T-helper 2 cell treated with Interferon-gamma antibody and Interleukin-4, amounts not matched to agents 5 μg/mL and 100 μg/mL, for 36 hours (primary cell): ENCODE measurements at regions not wholly inside any gene's neighbourhood (a gene's known extent, or its start where the extent isn't known, plus 50 kb on each side); places are given as distances from the start of the nearest gene placed in this dataset.

Source experiments
- DNase-seq: peaks from one replicate; pipeline ENCODE4 v3.0.0; 2021; ENCODE audit warnings: low spot score
- H3K27ac Mint-ChIP-seq: one replicate; pipeline ENCODE4 v1.8.0; 2021; ENCODE audit warnings: mild to moderate bottlenecking, mixed read lengths
- H3K27me3 Mint-ChIP-seq: one replicate; pipeline ENCODE4 v1.8.0; 2021; ENCODE audit warnings: low read depth, mixed read lengths
- H3K36me3 Mint-ChIP-seq: one replicate; pipeline ENCODE4 v1.8.0; 2021; ENCODE audit warnings: low read depth, mixed read lengths
- H3K4me1 Mint-ChIP-seq: one replicate; pipeline ENCODE4 v1.8.0; 2021; ENCODE audit warnings: low read depth, mixed read lengths
- H3K4me3 Mint-ChIP-seq: one replicate; pipeline ENCODE4 v1.8.0; 2022; ENCODE audit warnings: mild to moderate bottlenecking, moderate library complexity, mixed read lengths
- H3K9me3 Mint-ChIP-seq: one replicate; pipeline ENCODE4 v1.8.0; 2021; ENCODE audit warnings: mixed read lengths

DNA sequence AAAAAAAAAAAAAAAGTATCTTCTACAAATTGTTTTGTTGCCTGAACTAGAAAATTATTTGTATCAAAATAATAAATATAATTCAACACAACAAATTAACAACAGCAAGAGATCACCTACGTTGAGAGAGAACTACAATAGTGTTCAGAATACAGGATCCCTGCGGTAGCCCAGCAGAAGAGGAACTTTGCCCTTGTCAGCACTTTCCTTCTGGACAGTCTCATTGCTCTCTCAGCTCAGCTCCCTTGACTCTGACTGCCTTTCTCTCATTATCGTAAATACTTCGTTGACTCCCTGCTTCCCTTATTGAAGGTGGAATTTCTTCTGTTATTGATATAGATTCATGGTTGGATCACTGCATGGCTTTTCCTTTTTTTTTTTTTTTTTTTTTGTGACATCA, 469.5 kb upstream of the VSTM2A start:
- H3K4me1 Mint-ChIP-seq, result no peaks in the 10 kb centered on the region
- no peak overlapping the region for H3K4me3 Mint-ChIP-seq
- H3K27me3 Mint-ChIP-seq, result no peaks in the 10 kb centered on the region
- DNase-seq, result no peak
- no peaks in the 10 kb centered on the region for H3K36me3 Mint-ChIP-seq
- H3K9me3 Mint-ChIP-seq, result peaks cover 39% of the 10 kb centered on the region
- no peak overlapping the region for H3K27ac Mint-ChIP-seq

DNA sequence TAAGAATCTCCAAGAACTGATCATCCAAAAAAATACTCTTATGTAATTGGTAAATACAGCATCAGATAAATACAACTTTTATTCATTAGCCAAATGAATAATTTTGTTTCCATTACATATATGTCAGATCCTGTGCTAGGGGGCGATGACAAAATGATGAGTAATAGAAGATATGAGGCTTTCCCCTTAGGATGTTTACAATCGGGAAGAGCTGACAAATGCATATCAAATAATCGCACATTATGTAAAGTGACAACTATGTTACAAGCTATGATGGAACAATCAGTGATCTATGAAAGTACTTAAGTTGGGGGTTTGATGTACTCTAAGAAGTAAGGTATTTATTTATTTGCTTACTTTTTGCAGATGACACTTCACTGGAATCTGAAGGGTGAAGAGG, 465.6 kb upstream of the VSTM2A start:
- Mint-ChIP-seq H3K36me3 (no peaks in the 10 kb centered on the region), H3K9me3 (peaks cover 40% of the 10 kb centered on the region), H3K27me3 (no peaks in the 10 kb centered on the region), H3K27ac (no peak overlapping the region), H3K4me1 (no peaks in the 10 kb centered on the region), H3K4me3 (no peak overlapping the region)
- DNase-seq, result no peak

DNA sequence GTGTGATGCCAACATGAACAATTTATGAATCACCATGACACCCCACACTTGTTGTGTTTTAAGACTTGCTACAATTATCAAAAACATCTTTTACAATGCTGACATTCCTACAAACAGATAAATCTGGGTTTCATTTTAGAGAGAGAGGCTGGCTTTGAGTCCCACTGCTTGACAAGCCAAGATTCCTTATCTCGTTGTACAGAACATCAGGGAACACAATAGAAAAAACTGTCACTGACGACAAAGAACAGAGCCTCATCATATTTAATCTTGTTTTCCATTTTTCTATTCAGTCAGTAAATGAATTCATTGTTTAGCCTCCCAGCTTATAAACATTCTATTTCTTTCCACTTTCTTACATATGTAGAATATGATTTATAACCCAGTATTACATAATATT, 461.6 kb upstream of the VSTM2A start:
- Mint-ChIP-seq H3K4me3 (no peak overlapping the region), H3K4me1 (no peaks in the 10 kb centered on the region)
- no peak for DNase-seq

DNA sequence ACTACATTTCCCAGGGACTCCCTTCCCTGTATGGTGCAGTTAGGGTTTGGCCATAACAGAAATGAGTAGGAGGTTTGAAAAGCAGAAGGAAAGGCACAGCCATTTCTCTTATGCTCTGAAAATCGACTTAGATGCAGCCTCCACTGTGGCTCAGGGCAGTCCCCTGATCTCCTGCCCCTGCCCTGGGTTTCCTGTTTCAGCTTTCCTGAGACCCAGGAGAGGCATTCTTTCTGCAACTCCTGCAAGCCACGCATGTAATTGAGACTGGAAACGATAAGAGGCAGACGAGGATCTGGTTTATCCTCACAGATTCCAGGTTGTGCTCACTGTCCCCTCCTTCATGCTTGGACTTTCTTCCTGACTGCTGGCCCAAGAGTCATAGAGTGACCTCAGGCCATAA, 461.2 kb upstream of the VSTM2A start:
- Mint-ChIP-seq H3K27me3 (no peaks in the 10 kb centered on the region), H3K9me3 (peaks cover 31% of the 10 kb centered on the region), H3K4me3 (no peak overlapping the region), H3K36me3 (no peaks in the 10 kb centered on the region), H3K27ac (no peak overlapping the region), H3K4me1 (no peaks in the 10 kb centered on the region)
- no peak for DNase-seq

More for the DNA sequence above, 461.6 kb upstream of the VSTM2A start:
- Mint-ChIP-seq H3K9me3 (peaks cover 31% of the 10 kb centered on the region), H3K27me3 (no peaks in the 10 kb centered on the region), H3K36me3 (no peaks in the 10 kb centered on the region), H3K27ac (no peak overlapping the region)

DNA sequence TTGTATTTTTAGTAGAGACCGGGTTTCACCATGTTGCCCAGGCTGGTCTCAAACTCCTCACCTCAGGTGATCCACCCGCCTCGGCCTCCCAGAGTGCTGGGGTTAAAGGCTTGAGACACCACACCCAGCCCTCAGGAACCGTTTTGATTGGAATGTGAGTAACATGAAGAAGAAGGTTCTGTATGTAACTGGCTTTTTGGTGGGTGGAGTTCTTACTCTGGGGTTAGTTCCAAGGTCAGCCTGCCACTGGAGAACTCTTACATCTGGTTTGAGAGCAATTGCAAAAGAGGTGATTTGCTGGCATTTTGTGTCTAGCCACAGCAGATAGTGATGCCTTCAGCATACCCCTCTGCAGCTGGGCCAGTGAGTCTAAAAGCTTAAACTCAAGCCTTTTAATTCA, 457.8 kb upstream of the VSTM2A start:
- Mint-ChIP-seq H3K9me3 (peaks cover 17% of the 10 kb centered on the region), H3K27me3 (no peaks in the 10 kb centered on the region), H3K4me3 (no peak overlapping the region), H3K4me1 (no peaks in the 10 kb centered on the region), H3K27ac (no peak overlapping the region), H3K36me3 (no peaks in the 10 kb centered on the region)
- no peak for DNase-seq

DNA sequence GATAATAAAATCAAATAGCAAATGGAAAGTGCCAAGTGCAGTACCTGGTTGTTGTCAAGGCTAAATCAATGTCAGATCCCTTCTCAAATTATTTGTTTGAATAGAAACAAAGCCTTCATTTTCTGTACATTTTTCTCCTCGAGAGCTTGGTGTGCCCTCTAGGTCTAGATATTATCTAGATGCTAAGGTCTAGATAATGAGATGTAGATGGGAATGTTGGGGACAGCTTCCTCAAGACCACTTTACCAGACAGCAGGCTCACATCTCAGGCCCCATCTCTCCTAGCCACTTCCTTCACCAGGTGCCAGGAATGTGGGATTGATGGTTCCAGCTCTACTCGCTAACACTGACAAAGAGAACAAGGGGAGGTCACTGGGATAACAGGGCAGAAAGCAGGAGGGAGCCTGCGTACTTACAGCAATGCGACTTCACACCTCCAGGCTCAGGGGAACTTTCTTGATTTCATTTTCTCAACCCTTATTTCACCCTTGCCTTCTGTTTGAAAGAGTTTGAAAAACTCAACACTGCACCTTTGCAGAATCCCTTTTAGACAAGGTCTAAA, 451.4 kb upstream of the VSTM2A start:
- no peak overlapping the region for H3K4me3 Mint-ChIP-seq
- no peaks in the 10 kb centered on the region for H3K36me3 Mint-ChIP-seq
- peaks cover 33% of the 10 kb centered on the region for H3K9me3 Mint-ChIP-seq
- no peak for DNase-seq
- no peak overlapping the region for H3K27ac Mint-ChIP-seq
- H3K4me1 Mint-ChIP-seq, result no peaks in the 10 kb centered on the region
- H3K27me3 Mint-ChIP-seq, result no peaks in the 10 kb centered on the region

DNA sequence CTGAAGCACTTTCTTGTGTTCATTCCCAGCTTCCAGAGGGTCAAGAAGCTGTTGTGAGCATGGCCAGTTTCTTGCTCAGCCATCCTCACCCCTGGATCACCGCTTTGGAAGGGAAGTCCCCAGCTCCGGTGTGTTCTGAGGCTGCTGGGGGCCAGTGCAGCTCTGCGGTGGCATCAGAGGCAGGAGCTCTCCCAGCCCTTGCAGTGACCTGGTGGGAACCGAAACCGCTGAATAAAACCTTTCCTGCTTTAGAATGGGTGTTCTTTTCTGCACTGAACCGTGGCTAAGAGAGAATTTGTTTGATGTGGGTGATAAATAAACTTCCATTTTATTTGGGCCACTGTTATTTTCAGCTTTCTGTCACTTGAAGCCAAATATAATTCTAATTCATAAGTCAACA, 450.9 kb upstream of the VSTM2A start:
- DNase-seq, result no peak
- Mint-ChIP-seq H3K4me1 (no peaks in the 10 kb centered on the region), H3K36me3 (no peaks in the 10 kb centered on the region), H3K27me3 (no peaks in the 10 kb centered on the region), H3K4me3 (no peak overlapping the region), H3K27ac (no peak overlapping the region), H3K9me3 (peaks cover 33% of the 10 kb centered on the region)

DNA sequence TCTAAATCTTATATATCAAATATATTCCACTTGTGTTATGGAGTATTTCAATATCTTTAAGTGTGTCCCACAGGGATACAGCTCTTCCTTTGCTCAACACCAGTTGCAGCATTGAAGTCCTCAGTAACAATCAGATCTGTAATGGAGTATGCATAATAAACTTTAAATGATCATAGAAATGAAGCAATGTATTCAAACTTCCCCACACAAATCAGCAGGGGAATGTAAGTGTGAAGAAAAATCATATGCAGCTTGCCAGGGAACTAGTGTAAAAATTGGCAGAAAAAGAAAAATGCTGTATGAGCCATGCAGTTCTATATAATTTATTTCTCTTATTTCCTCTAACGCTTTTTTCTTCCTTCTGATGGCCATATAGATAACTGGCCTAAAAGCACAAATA, 444.3 kb upstream of the VSTM2A start:
- Mint-ChIP-seq H3K4me3 (no peak overlapping the region), H3K36me3 (no peaks in the 10 kb centered on the region), H3K9me3 (peaks cover 50% of the 10 kb centered on the region), H3K27me3 (no peaks in the 10 kb centered on the region), H3K27ac (no peak overlapping the region), H3K4me1 (no peaks in the 10 kb centered on the region)
- no peak for DNase-seq

DNA sequence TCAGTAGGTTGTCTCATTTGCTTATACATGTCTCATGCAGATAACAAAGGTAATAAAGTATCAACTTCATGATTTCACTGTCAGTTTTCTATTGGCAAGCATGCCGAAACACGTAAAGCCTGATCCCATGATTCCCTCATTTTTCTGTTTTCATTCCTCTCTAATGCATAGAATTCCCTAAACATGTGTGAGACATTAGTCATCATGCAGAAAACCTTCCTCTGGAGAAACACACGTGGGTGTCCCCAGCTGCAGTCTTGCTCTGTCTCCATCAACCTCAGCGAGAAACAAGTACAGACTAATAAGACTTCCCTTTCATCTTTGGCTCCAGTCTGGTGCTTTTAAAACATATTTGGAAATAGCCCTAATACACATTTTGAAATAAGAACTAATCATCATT, 432.7 kb upstream of the VSTM2A start:
- H3K4me3 Mint-ChIP-seq, result no peak overlapping the region
- H3K36me3 Mint-ChIP-seq, result no peaks in the 10 kb centered on the region
- H3K27me3 Mint-ChIP-seq, result no peaks in the 10 kb centered on the region
- DNase-seq, result no peak
- no peaks in the 10 kb centered on the region for H3K4me1 Mint-ChIP-seq
- no peak overlapping the region for H3K27ac Mint-ChIP-seq
- peaks cover 34% of the 10 kb centered on the region for H3K9me3 Mint-ChIP-seq

DNA sequence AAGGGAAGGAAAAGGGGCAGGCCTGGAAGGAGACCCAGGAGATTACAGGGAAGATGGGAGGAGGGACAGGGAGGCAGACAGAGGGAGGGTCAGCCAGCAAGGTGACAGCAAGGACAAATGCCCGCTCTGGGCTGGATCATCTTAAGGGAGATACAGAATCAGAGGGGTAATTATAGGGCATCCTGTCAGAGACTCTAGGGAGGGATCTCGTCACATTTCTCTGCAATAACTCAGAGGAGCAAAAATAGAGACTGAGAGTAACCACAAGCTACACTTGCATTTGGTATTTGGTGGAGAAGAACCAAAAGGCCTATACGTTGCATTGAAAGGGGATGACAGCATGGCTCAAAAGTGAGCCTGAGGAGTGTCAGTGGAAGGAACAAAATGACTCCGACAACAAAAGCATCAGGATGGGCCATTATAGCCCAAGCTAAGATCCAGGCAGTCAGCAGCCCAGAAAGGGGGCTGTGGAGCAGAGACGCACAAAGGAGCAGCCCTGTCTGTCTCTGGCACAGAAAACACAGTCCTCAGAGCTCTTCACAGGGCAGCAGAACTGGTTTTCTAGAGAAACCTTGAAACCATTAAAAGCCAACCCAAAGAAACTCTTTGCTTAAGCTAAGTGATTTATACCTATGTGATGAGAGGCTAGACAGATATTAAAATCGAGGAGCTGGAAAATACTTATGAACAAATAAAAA, 430.2 kb upstream of the VSTM2A start:
- no peak overlapping the region for H3K27ac Mint-ChIP-seq
- H3K27me3 Mint-ChIP-seq, result no peaks in the 10 kb centered on the region
- DNase-seq, result no peak
- H3K36me3 Mint-ChIP-seq, result no peaks in the 10 kb centered on the region
- H3K9me3 Mint-ChIP-seq, result peaks cover 38% of the 10 kb centered on the region
- no peaks in the 10 kb centered on the region for H3K4me1 Mint-ChIP-seq
- no peak overlapping the region for H3K4me3 Mint-ChIP-seq

DNA sequence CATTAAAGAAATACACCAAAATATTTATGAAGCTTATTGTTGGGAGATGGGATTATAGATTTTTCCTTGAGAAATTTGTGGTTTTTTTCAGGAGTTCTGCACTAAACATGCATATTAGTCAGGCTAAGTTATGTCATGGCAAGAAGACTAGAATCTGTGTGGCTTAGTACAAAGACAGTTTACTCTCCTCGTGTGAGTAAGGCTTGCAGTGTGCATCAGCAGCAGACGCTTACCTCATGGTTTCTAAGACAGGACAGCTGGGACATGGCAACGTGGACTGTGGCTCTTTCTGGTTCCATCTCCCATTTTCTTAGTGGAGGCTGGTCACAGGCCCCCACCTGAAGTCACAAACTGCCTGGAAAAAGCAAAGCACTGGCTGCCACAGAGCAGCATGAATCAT, 429.6 kb upstream of the VSTM2A start:
- Mint-ChIP-seq H3K27me3 (no peaks in the 10 kb centered on the region), H3K27ac (no peak overlapping the region), H3K4me3 (no peak overlapping the region), H3K9me3 (peaks cover 44% of the 10 kb centered on the region), H3K36me3 (no peaks in the 10 kb centered on the region), H3K4me1 (no peaks in the 10 kb centered on the region)
- DNase-seq, result no peak

DNA sequence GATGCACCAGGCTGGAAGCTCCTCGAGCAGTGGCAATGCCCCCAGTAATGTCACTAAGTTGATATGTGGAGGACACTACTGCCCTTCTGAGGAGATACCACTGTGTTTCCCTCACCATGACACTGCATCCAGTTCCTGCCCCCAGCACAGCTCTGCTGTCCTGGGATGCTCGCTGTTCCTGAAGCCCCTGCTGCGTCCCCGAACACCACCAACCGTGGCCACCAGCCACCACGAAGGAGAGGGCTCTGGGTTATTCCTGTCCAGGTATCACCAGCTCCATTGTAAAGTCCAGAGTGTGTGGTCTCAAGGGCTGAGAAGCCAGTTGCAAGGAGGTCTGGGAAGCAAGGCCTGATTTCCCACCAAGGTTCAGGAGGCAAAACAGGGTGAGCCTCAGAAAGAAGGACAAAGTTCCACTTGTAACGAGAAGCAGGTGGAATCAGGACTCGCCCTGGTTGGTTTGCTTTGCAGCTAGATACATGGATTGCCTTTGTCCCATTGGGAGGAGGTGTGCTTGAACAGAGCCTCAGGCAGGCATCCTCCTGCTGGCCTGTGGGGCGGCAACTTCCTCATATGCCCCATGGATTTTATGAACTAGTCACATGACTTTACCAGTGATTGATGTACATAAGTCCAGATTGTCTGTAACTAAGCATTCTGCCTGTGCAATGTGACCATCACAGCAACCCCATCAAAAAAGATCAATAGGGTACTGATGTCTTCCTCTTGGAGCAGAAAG, 427.0 kb upstream of the VSTM2A start:
- H3K27me3 Mint-ChIP-seq, result no peaks in the 10 kb centered on the region
- H3K4me1 Mint-ChIP-seq, result no peaks in the 10 kb centered on the region
- no peak for DNase-seq
- no peak overlapping the region for H3K27ac Mint-ChIP-seq
- no peaks in the 10 kb centered on the region for H3K36me3 Mint-ChIP-seq
- no peak overlapping the region for H3K4me3 Mint-ChIP-seq
- peaks cover 48% of the 10 kb centered on the region for H3K9me3 Mint-ChIP-seq

DNA sequence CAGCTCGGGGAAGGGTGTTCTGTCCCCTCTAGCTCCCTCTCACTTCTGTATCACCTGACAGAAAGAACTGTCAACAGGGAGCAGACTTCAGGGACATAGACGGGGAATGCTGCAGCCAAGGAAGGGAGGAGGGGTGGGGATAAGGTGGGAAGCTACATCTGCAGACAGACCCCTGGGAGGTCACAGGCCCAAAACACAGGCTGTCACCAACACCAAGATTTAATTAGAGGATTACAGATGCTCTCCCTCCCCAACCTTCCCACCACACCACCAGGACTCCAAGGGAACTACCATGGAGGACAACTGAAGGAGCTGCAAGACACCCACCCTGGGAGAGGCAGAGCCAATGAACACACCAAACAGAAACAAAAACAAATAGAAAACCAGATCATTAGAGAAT, 425.2 kb upstream of the VSTM2A start:
- H3K27me3 Mint-ChIP-seq, result no peaks in the 10 kb centered on the region
- peaks cover 42% of the 10 kb centered on the region for H3K9me3 Mint-ChIP-seq
- H3K27ac Mint-ChIP-seq, result no peak overlapping the region
- H3K4me1 Mint-ChIP-seq, result no peaks in the 10 kb centered on the region
- no peak overlapping the region for H3K4me3 Mint-ChIP-seq
- DNase-seq, result no peak
- no peaks in the 10 kb centered on the region for H3K36me3 Mint-ChIP-seq

DNA sequence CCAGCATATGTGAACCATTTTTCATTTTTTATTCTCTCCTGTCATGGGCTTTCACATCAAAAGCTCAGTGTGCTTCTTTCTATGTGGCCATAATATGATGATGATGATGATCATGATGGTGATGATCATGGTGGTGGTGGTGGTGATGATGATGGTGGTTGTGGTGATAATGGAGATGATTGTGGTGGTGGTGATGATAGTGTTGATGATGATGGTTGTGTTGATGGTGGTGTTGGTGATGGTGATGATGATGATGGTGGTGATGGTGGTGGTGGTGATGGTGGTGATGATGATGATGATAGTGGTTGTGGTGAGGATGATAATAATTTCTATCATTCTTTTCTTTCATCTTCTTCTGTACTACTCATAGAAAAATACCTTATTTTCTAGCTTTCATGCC, 413.1 kb upstream of the VSTM2A start:
- H3K27me3 Mint-ChIP-seq, result no peaks in the 10 kb centered on the region

More for the DNA sequence above, 413.1 kb upstream of the VSTM2A start:
- Mint-ChIP-seq H3K4me3 (no peak overlapping the region), H3K36me3 (no peaks in the 10 kb centered on the region), H3K27ac (no peak overlapping the region), H3K4me1 (no peaks in the 10 kb centered on the region), H3K9me3 (peaks cover 66% of the 10 kb centered on the region)
- no peak for DNase-seq
